GM12872 (cell line): ENCODE measurements at regions not wholly inside any gene's neighbourhood (a gene's known extent, or its start where the extent isn't known, plus 50 kb on each side); places are given as distances from the start of the nearest gene placed in this dataset.

Experiments used
- TF ChIP-seq, protein P1 (sequence below): IDR thresholded peaks from 3 replicates; pipeline ENCODE4 v1.5.1; 2011; ENCODE audit warnings: low read depth, mild to moderate bottlenecking, low read length, moderate library complexity; ENCODE audit not compliant: insufficient read depth

DNA sequence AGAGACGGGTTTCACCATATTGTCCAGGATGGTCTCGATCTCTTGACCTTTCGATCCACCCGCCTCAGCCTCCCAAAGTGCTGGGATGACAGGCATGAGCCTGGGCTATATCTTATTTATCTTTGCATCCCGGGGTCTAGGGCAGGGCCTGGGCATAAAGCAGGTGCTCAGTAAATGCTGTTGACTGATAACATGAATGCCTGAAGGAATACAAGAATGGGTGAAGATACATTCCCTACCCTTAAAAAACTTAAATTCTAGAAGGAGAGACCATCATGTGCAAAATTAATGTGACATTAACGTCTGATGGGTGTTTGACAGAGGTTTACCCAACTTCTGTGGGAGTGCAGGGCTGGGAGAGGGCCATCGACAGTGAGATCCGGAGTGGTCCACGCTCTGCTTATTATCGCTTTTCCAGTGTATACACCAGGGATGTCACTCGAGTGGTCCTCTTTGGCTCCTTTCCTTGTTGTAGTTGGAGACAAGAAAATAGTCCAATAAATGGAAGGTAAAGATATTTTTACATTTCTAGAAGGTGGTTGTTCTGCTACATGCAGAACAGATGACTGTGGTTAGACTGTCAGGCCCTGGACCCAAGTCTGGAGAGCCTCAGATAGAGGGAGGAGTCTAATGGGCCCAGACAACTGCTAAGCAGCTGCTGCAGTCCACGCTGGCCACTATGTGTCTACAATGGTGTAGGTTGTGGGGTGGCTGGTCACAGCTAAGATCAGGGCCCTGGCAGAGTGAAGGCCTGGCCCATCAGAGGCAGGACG, 131.7 kb downstream of the MYCN start:
- TF ChIP-seq, protein P1, sequence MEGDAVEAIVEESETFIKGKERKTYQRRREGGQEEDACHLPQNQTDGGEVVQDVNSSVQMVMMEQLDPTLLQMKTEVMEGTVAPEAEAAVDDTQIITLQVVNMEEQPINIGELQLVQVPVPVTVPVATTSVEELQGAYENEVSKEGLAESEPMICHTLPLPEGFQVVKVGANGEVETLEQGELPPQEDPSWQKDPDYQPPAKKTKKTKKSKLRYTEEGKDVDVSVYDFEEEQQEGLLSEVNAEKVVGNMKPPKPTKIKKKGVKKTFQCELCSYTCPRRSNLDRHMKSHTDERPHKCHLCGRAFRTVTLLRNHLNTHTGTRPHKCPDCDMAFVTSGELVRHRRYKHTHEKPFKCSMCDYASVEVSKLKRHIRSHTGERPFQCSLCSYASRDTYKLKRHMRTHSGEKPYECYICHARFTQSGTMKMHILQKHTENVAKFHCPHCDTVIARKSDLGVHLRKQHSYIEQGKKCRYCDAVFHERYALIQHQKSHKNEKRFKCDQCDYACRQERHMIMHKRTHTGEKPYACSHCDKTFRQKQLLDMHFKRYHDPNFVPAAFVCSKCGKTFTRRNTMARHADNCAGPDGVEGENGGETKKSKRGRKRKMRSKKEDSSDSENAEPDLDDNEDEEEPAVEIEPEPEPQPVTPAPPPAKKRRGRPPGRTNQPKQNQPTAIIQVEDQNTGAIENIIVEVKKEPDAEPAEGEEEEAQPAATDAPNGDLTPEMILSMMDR = no peak

DNA sequence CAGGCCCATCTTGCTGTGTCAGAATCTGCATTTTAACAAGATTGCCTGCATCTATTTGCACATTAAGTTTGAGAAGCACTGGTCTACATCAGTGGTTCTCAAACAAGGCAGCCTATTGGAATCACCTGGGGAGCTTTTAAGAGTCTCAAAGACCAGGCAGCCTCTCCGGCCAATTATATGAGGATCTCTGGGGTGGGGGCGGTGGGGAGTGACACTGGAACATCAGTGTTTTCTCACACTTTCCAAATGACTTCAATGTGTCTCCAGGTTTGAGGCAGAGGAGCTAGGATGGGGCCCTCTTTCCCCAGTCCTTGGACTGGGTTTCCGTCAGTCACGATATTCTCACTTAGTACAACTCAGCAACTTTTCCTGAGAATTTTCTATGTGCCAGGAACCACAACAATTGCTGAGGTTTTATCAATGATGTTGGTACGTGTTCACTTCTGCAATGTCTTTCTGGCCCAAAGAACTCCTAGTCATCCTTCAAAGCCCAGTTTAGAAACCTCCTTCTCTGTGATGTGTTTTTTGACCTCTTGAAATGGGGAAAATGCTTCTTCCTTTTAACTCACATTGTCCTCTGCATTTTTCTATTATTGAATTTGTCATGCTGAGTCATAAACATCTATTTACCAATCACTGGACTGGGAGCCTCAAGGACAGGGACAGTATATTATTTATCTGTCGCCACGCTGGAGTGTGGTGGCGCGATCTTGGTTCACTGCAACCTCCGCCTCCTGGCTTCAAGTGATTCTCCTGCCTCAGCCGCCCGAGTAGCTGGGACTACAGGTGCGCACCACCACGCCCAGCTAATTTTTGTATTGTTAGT, 130.9 kb downstream of the MYCN start:
- TF ChIP-seq, protein P1 = no peak

DNA sequence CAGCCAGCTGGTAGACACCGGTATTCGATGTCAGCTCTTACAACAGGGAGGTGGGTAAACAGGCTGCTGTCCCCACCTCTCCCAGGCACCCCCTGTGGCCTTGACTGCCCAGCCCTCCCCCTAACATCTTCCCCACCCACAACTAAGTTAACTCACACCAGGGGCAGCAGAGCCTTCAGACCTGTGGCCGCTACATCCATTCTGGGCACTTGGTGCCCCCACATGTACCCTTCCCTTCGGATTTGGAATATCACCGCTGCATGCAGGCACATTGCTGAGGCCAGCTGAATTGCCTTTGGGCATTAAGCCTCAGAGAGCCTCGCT, 130.3 kb downstream of the MYCN start:
- TF ChIP-seq, protein P1 = no peak

DNA sequence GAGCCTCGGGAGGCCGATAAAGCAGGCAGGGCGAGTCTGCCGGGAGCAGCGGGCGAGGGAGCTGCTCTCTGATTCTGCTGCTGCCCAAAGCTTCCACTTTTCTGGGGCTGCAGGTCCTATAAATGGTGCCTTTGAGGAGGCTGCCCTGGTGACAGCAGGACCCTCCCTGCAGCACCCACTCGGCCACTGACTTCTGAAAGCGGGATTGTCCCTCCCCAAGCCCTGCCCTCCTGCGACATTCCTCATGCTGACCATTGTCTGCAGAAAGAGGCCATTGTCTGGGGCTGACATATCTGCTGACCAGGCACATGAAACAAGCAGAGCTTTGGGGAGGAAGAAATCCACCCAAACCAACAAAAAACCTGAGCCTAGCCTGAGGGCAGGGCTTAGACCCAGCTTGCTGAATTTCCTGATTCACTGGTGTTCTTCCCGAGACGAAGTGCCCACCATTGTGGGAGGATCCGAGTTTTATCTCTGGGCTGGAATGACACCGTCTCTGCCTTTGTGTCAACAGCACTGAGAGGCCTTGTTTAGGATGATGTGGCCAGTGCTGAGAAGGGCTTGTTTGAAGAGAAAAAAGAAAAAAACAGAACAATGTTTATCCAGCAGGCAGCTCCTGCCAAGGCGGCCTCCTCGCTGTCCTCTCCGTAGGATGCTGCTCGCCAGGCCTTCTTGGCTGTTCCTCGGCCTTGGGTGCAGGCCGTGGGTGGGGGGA, 129.7 kb downstream of the MYCN start:
- TF ChIP-seq, protein P1 = no peak

DNA sequence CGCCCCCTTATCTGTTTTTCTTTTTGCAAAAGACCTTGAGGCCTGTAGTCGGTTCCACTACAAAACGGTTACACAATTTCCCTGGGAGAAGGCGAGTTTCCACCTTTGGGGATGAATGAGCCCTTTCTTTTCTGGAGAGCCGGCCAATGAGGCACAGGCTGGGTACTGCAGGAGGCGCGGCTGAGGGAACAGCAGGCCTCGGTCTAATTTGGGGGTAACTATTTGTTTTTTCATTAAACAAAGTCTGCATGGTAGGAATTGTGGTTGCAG, 129.2 kb downstream of the MYCN start:
- TF ChIP-seq, protein P1 = no peak

DNA sequence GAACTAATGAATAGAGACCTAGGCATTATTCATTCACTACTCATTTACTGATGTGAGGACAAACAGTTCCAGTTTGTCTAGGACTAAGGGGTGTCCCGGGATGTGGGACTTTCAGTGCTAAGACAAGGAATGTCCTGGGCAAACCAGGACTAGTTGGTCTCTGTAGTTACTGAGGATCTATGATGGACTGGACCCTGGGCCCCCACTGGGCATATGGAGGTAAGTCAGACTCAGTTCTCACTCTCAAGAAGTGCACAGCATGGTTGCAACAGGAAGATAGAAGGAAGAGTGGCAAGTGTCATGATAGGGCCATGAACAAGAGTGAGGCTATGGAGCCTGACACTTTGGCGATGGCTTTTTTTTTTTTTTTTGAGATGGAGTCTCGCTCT, 128.2 kb downstream of the MYCN start:
- TF ChIP-seq, protein P1 = no peak

DNA sequence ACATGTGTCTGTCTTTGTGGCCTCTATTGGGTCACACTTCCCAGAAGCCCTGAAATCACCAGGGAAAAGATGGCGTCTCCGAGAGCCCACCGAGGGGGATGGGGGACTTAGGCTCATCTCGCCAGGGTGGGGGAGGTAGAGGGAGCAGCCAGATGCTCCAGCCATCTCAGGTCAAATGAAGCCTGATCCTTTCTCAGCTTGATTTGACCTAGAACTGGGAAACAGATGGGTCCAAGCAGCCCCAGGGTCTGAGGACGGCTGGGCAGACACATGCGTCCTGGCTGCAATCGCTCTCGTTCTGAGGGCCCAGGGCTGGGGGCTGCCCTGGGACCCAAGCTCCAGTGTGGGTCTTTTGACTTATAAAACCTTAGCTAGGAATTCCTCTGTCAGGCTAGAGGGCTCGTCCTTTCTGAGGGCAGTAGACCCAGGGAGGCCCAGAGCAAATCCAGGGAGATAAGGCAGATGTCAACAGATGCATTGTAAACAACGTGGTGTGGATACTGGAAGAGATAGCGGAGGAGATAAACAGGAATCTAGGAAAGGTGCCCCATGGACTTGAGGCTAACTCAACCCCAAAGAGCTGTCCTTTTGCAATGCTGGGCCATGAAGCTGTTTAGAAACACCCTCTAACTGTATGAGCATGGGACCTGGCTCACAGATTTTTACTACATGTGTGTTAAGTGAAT, 127.7 kb downstream of the MYCN start:
- TF ChIP-seq, protein P1 = no peak
